PC-9 (cell line): ENCODE measurements at regions not wholly inside any gene's neighbourhood (a gene's known extent, or its start where the extent isn't known, plus 50 kb on each side); places are given as distances from the start of the nearest gene placed in this dataset.

Source experiments
- EZH2 ChIP-seq: fragments of 200-600 bp; sonication (generic); IDR thresholded peaks from 2 replicates; pipeline ENCODE4 v1.8.0; 2017; ENCODE audit warnings: antibody characterized with exemption, low read depth
- TF ChIP-seq, protein P1 (sequence below): fragments of 200-600 bp; sonication (generic); conservative IDR thresholded peaks from 2 replicates; pipeline ENCODE4 v1.6.1; 2017; ENCODE audit warnings: mixed run types, antibody characterized with exemption, mild to moderate bottlenecking, moderate library complexity

DNA sequence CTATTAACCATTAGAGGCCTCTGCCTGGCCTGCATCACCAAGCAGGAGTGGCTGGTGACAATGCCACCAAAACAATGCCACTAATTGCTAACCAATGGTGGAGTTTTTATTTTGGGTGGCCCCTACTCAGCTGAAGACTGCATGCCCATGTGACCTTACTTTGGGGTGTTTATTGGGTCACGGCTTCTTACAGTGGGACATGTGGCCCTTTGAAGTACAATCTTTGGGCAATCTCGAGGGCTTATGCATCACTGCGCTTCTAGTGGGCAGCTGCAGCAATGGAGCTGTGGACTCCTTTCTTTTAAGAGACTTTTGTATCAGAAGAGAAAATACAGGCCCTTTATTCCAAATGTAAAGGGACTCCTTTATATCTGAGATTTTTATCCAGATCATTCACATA lies 85.7 kb downstream of the IGLL5 start:
- TF ChIP-seq, protein P1, sequence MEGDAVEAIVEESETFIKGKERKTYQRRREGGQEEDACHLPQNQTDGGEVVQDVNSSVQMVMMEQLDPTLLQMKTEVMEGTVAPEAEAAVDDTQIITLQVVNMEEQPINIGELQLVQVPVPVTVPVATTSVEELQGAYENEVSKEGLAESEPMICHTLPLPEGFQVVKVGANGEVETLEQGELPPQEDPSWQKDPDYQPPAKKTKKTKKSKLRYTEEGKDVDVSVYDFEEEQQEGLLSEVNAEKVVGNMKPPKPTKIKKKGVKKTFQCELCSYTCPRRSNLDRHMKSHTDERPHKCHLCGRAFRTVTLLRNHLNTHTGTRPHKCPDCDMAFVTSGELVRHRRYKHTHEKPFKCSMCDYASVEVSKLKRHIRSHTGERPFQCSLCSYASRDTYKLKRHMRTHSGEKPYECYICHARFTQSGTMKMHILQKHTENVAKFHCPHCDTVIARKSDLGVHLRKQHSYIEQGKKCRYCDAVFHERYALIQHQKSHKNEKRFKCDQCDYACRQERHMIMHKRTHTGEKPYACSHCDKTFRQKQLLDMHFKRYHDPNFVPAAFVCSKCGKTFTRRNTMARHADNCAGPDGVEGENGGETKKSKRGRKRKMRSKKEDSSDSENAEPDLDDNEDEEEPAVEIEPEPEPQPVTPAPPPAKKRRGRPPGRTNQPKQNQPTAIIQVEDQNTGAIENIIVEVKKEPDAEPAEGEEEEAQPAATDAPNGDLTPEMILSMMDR: no peak
- no peak for TF ChIP-seq EZH2
